Gastrocnemius medialis (tissue), 4 donors: ENCODE measurements at regions not wholly inside any gene's neighbourhood (a gene's known extent, or its start where the extent isn't known, plus 50 kb on each side); places are given as distances from the start of the nearest gene placed in this dataset.
"Not testable (repeated sequence)": the region's sequence is repeated elsewhere in the genome, so short reads cannot be mapped to it uniquely, and the experiment has no call there.

Experiments
- POLR2A ChIP-seq, 2 donors: fragments of 450-650 bp; IDR thresholded peaks; one replicate each; pipeline ENCODE4 v1.6.1; 2017; ENCODE audit warnings: antibody characterized with exemption in 2 of 2, mild to moderate bottlenecking in 2 of 2, moderate library complexity in 2 of 2
- TF ChIP-seq, protein P1 (sequence below), 5 experiments: fragments of 450-650 bp in 3 of 5; fragments of 200-600 bp in 2 of 5; sonication (generic) in 2 of 5; IDR thresholded peaks in 4 of 5; conservative IDR thresholded peaks in 1 of 5; 1 replicate in 4 of 5; 2 replicates in 1 of 5; pipeline ENCODE4 v1.5.1; 2016 to 2019; ENCODE audit warnings: antibody characterized with exemption in 5 of 5, mild to moderate bottlenecking in 3 of 5, moderate library complexity in 3 of 5

DNA sequence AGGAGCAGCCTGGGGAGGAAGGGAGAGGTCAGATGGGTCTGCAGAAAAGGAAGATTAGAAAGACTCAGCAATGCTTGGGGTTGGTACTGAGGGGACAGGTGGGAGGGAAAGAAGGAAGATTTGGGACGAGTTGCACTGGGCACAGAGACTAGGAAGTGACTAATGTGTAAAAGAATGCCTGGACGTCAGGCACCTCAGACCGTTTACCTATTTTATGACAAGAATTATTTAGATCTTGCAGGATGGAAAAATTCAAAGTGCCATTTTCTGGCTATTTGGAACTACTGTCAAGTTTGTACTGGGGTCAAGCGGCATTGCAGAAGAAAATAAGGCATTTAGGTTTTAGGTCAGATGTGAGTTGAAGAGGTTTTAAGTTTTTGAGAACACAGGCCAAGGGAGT, 1558.4 kb upstream of the PRR20A start:
- TF ChIP-seq, protein P1, sequence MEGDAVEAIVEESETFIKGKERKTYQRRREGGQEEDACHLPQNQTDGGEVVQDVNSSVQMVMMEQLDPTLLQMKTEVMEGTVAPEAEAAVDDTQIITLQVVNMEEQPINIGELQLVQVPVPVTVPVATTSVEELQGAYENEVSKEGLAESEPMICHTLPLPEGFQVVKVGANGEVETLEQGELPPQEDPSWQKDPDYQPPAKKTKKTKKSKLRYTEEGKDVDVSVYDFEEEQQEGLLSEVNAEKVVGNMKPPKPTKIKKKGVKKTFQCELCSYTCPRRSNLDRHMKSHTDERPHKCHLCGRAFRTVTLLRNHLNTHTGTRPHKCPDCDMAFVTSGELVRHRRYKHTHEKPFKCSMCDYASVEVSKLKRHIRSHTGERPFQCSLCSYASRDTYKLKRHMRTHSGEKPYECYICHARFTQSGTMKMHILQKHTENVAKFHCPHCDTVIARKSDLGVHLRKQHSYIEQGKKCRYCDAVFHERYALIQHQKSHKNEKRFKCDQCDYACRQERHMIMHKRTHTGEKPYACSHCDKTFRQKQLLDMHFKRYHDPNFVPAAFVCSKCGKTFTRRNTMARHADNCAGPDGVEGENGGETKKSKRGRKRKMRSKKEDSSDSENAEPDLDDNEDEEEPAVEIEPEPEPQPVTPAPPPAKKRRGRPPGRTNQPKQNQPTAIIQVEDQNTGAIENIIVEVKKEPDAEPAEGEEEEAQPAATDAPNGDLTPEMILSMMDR (IDR thresholded peaks at IDR 0.05 in 4 of 5, conservative IDR thresholded peaks at IDR 0.05 in 1 of 5) = not testable (repeated sequence)
- TF ChIP-seq POLR2A (IDR thresholded peaks at IDR 0.05) = not testable (repeated sequence)
